Ishikawa (cell line): ENCODE measurements at regions not wholly inside any gene's neighbourhood (a gene's known extent, or its start where the extent isn't known, plus 50 kb on each side); places are given as distances from the start of the nearest gene placed in this dataset.

Experiments
- CEBPB ChIP-seq: IDR thresholded peaks from 2 replicates; pipeline ENCODE4 v1.6.1; 2012
- CREB1 ChIP-seq: IDR thresholded peaks from 2 replicates; pipeline ENCODE4 v1.6.1; 2012; ENCODE audit warnings: low read depth
- EGR1 ChIP-seq: IDR thresholded peaks from 2 replicates; pipeline ENCODE4 v1.6.1; 2012
- EP300 ChIP-seq: IDR thresholded peaks from 2 replicates; pipeline ENCODE4 v1.6.1; 2012; ENCODE audit warnings: borderline replicate concordance
- FOXM1 ChIP-seq: IDR thresholded peaks from 2 replicates; pipeline ENCODE4 v1.6.1; 2012; ENCODE audit warnings: low read depth, borderline replicate concordance
- NFIC ChIP-seq: IDR thresholded peaks from 2 replicates; pipeline ENCODE4 v1.6.1; 2012
- RAD21 ChIP-seq: IDR thresholded peaks from 2 replicates; pipeline ENCODE4 v1.6.1; 2012; ENCODE audit warnings: low read depth
- TAF1 ChIP-seq: IDR thresholded peaks from 2 replicates; pipeline ENCODE4 v1.6.1; 2012; ENCODE audit warnings: low read depth, mild to moderate bottlenecking
- TCF12 ChIP-seq: IDR thresholded peaks from 2 replicates; pipeline ENCODE4 v1.6.1; 2012; ENCODE audit warnings: low read depth
- YY1 ChIP-seq: IDR thresholded peaks from 2 replicates; pipeline ENCODE4 v1.6.1; 2012; ENCODE audit warnings: low read depth
- ZBTB7A ChIP-seq: IDR thresholded peaks from 2 replicates; pipeline ENCODE4 v1.6.1; 2012; ENCODE audit warnings: low read depth
- TF ChIP-seq, protein P1 (sequence below): IDR thresholded peaks from 2 replicates; pipeline ENCODE4 v1.6.1; 2012
- TF ChIP-seq, protein P2 (sequence below): IDR thresholded peaks from 2 replicates; pipeline ENCODE4 v1.6.1; 2012

DNA sequence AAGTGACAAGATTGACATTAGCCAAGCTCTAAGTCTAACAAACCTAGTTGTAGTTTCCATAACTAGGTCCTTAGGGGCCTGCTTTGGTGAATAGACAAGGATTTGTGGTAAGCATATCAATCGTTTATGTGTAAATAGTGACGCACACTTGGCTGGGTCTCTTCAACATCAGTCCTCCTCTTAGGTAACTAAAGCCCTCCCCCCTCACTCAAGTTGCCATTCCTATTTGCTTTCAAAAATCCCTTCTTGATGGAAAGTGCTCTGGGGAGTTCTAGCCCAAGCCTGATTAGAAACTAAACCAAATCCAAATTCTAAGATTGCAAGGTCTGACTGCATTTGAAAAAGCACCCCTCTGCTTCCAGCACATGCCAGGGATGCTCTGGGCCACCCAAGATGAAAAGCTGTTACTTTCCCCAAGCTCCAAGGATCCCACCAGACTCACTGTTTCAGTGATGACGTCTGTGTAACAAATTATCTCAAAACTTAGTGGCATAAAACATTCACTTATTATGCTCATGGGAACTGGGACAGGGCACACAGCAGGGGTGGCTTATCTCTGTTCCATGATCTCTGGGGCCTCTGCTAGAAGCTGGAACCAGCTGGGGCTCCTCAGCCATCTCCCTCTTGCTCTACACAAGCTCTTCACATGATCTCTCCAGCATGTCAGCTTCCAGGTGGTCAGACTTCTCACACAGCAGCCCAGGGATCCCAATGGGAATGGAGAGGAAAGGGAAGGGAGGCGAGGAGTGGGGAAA lies 74.1 kb downstream of the RRAGC start:
- no peak for TF ChIP-seq CEBPB
- TF ChIP-seq FOXM1: no peak
- TF ChIP-seq RAD21: no peak
- no peak for TF ChIP-seq ZBTB7A
- no peak for TF ChIP-seq EGR1
- no peak for TF ChIP-seq EP300
- no peak for TF ChIP-seq NFIC
- TF ChIP-seq, protein P1, sequence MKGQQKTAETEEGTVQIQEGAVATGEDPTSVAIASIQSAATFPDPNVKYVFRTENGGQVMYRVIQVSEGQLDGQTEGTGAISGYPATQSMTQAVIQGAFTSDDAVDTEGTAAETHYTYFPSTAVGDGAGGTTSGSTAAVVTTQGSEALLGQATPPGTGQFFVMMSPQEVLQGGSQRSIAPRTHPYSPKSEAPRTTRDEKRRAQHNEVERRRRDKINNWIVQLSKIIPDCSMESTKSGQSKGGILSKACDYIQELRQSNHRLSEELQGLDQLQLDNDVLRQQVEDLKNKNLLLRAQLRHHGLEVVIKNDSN: no peak
- no peak for TF ChIP-seq YY1
- no peak for TF ChIP-seq TAF1
- TF ChIP-seq, protein P2, sequence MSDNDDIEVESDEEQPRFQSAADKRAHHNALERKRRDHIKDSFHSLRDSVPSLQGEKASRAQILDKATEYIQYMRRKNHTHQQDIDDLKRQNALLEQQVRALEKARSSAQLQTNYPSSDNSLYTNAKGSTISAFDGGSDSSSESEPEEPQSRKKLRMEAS: no peak
- TF ChIP-seq TCF12: no peak
- TF ChIP-seq CREB1: no peak
